ENCODE measurements at regions not wholly inside any gene's neighbourhood (a gene's known extent, or its start where the extent isn't known, plus 50 kb on each side); places are given as distances from the start of the nearest gene placed in this dataset.
"Not testable (repeated sequence)": the region's sequence is repeated elsewhere in the genome, so short reads cannot be mapped to it uniquely, and the experiment has no call there.

GRCh38 chr1:115506924-115507589 lies 134.7 kb upstream of the VANGL1 start:
- Histone ChIP-seq H3K27me3 (no peaks in the 10 kb centered on the region), H3K4me3 (no peak overlapping the region), H3K4me1 (no peaks in the 10 kb centered on the region), H3K27ac (no peak overlapping the region), H3K9me3 (no peaks in the 10 kb centered on the region), H3K36me3 (no peaks in the 10 kb centered on the region)
- peak; percentile 28 for DNase-seq (ENCODE audit: low spot score)
- TF ChIP-seq CTCF (IDR thresholded peaks at IDR 0.05) = peak in 1 of 2 donors; percentile 62

- no peaks in the 10 kb centered on the region for H3K4me1 ChIP-seq
- no peaks in the 10 kb centered on the region for H3K36me3 ChIP-seq
- no peak overlapping the region for H3K4me3 ChIP-seq
- no peak for TF ChIP-seq CTCF (IDR thresholded peaks at IDR 0.05)
- H3K9me3 ChIP-seq = no peaks in the 10 kb centered on the region
- peak; percentile 18 for DNase-seq (ENCODE audit: low spot score)
- H3K27ac ChIP-seq = no peak overlapping the region
- H3K27me3 ChIP-seq = no peaks in the 10 kb centered on the region
Measured at GRCh38 chr1:115506518-115506917, 135.3 kb upstream of the VANGL1 start.

GRCh38 chr1:115505148-115505571 lies 136.6 kb upstream of the VANGL1 start:
- no peak for DNase-seq (ENCODE audit: low spot score)
- Histone ChIP-seq H3K27ac (no peak overlapping the region), H3K36me3 (no peaks in the 10 kb centered on the region), H3K27me3 (no peaks in the 10 kb centered on the region), H3K4me3 (no peak overlapping the region), H3K9me3 (no peaks in the 10 kb centered on the region), H3K4me1 (no peaks in the 10 kb centered on the region)
- no peak for TF ChIP-seq CTCF (IDR thresholded peaks at IDR 0.05)

GRCh38 chr1:115502183-115502582 lies 139.6 kb upstream of the VANGL1 start:
- H3K4me3 ChIP-seq; H3K27me3 ChIP-seq; H3K9me3 ChIP-seq; DNase-seq (ENCODE audit: low spot score); H3K36me3 ChIP-seq; H3K27ac ChIP-seq; H3K4me1 ChIP-seq: not testable (repeated sequence)

GRCh38 chr1:115501476-115501875 lies 140.3 kb upstream of the VANGL1 start:
- no peaks in the 10 kb centered on the region for H3K27me3 ChIP-seq
- DNase-seq (ENCODE audit: low spot score) = no peak
- no peaks in the 10 kb centered on the region for H3K4me1 ChIP-seq
- H3K9me3 ChIP-seq = no peaks in the 10 kb centered on the region
- no peak for TF ChIP-seq CTCF (IDR thresholded peaks at IDR 0.05)
- H3K4me3 ChIP-seq = no peak overlapping the region
- H3K27ac ChIP-seq = no peak overlapping the region
- H3K36me3 ChIP-seq = no peaks in the 10 kb centered on the region

DNA sequence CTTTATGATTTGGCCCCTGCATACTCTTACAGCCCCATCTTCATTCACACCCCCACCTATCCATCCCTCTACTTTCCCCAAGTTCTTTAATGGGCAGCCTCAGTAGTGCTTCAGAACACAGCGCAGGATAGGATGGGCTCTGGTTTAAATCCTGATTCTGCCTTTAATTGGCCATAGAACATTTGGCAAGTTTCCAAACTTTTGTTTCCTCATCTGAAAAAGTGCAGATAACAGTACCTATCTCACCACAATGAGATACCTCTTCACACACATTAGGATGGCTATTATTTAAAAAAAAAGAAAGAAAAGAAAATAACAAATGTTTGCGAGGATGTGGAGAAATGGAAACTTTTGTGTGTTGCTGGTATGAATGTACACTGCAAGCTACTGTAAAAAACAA lies 142.5 kb upstream of the VANGL1 start:
- Histone ChIP-seq H3K4me3 (no peak overlapping the region), H3K36me3 (no peaks in the 10 kb centered on the region)
- no peak for TF ChIP-seq CTCF (IDR thresholded peaks at IDR 0.05)

More for the DNA sequence above, 142.5 kb upstream of the VANGL1 start:
- H3K4me1 ChIP-seq = no peaks in the 10 kb centered on the region
- no peak overlapping the region for H3K27ac ChIP-seq
- H3K27me3 ChIP-seq = no peaks in the 10 kb centered on the region
- no peaks in the 10 kb centered on the region for H3K9me3 ChIP-seq
- no peak for DNase-seq (ENCODE audit: low spot score)
